KMS-11 (cell line): ENCODE measurements at regions not wholly inside any gene's neighbourhood (a gene's known extent, or its start where the extent isn't known, plus 50 kb on each side); places are given as distances from the start of the nearest gene placed in this dataset.

Source experiments
- H2AFZ ChIP-seq: fragments of 200-600 bp; sonication (generic); 2 replicates; pipeline ENCODE4 v1.6.1; 2016; ENCODE audit warnings: antibody characterized with exemption, mixed run types, low read depth
- H3K27ac ChIP-seq: fragments of 200-600 bp; sonication (generic); 2 replicates; pipeline ENCODE4 v1.6.1; 2016; ENCODE audit warnings: mild to moderate bottlenecking, mixed run types
- H3K27me3 ChIP-seq: fragments of 200-600 bp; sonication (generic); 2 replicates; pipeline ENCODE4 v1.6.1; 2017; ENCODE audit warnings: mild to moderate bottlenecking, low read depth, mixed run types, moderate library complexity; ENCODE audit not compliant: insufficient read depth
- H3K36me3 ChIP-seq: fragments of 200-600 bp; sonication (generic); 2 replicates; pipeline ENCODE4 v1.6.1; 2017; ENCODE audit warnings: mild to moderate bottlenecking, mixed run types; ENCODE audit not compliant: insufficient read depth
- H3K4me1 ChIP-seq: fragments of 200-600 bp; sonication (generic); 2 replicates; pipeline ENCODE4 v1.6.1; 2016; ENCODE audit warnings: mild to moderate bottlenecking, low read depth, mixed run types; ENCODE audit not compliant: poor library complexity, severe bottlenecking
- H3K4me2 ChIP-seq: fragments of 200-600 bp; sonication (generic); 2 replicates; pipeline ENCODE4 v1.7.0; 2016; ENCODE audit warnings: mild to moderate bottlenecking, mixed run types
- H3K4me3 ChIP-seq: fragments of 200-600 bp; sonication (generic); IDR thresholded peaks from 2 replicates; pipeline ENCODE4 v1.6.1; 2017; ENCODE audit warnings: low read depth, low read length, mixed read lengths; ENCODE audit not compliant: insufficient read depth
- H3K79me2 ChIP-seq: fragments of 200-600 bp; sonication (generic); 2 replicates; pipeline ENCODE4 v1.6.1; 2016; ENCODE audit warnings: low read depth, mixed run types; ENCODE audit not compliant: insufficient read depth
- H3K9ac ChIP-seq: fragments of 200-600 bp; sonication (generic); 2 replicates; pipeline ENCODE4 v1.6.1; 2016; ENCODE audit warnings: mild to moderate bottlenecking, mixed run types
- H4K20me1 ChIP-seq: fragments of 200-600 bp; sonication (generic); 2 replicates; pipeline ENCODE4 v1.6.1; 2016; ENCODE audit warnings: mild to moderate bottlenecking, mixed run types; ENCODE audit not compliant: insufficient read depth
- TF ChIP-seq, protein P1 (sequence below): fragments of 200-600 bp; sonication (generic); conservative IDR thresholded peaks from 2 replicates; pipeline ENCODE4 v1.6.1; 2017; ENCODE audit warnings: low read depth, mild to moderate bottlenecking, antibody characterized with exemption, low read length, moderate library complexity, mixed read lengths

DNA sequence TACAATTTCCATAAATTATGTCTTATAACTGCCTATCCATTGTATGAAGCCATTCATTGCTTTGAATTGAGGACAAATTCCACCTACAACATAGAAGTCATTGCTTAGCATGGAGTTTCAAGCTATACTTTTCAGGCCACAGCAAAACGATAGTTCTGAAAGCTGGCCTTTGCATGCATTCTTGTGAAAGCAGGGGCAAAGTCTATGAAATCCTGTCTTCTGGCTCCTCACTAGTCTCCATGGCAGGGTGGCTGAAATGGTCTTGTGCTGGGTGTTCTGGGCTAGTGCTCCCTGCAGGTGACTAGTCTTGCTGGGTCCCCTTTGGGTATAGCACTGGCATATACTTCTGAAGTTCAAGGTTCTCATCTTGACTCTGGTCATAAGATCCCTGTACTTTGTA is 353.9 kb upstream of the ZNF608 start:
- H3K36me3 ChIP-seq = no peaks in the 10 kb centered on the region
- no peak overlapping the region for H3K9ac ChIP-seq
- no peak overlapping the region for H3K4me2 ChIP-seq
- no peaks in the 10 kb centered on the region for H3K27me3 ChIP-seq
- no peaks in the 10 kb centered on the region for H4K20me1 ChIP-seq
- no peaks in the 10 kb centered on the region for H3K79me2 ChIP-seq
- H3K4me3 ChIP-seq = no peak overlapping the region
- TF ChIP-seq, protein P1, sequence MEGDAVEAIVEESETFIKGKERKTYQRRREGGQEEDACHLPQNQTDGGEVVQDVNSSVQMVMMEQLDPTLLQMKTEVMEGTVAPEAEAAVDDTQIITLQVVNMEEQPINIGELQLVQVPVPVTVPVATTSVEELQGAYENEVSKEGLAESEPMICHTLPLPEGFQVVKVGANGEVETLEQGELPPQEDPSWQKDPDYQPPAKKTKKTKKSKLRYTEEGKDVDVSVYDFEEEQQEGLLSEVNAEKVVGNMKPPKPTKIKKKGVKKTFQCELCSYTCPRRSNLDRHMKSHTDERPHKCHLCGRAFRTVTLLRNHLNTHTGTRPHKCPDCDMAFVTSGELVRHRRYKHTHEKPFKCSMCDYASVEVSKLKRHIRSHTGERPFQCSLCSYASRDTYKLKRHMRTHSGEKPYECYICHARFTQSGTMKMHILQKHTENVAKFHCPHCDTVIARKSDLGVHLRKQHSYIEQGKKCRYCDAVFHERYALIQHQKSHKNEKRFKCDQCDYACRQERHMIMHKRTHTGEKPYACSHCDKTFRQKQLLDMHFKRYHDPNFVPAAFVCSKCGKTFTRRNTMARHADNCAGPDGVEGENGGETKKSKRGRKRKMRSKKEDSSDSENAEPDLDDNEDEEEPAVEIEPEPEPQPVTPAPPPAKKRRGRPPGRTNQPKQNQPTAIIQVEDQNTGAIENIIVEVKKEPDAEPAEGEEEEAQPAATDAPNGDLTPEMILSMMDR = no peak
- H3K27ac ChIP-seq = no peak overlapping the region
- H3K4me1 ChIP-seq = no peaks in the 10 kb centered on the region
- no peak overlapping the region for H2AFZ ChIP-seq

GRCh38 chr5:125100951-125101350 is 354.5 kb upstream of the ZNF608 start:
- Histone ChIP-seq H2AFZ (no peak overlapping the region), H3K9ac (no peak overlapping the region), H4K20me1 (no peaks in the 10 kb centered on the region), H3K27ac (no peak overlapping the region), H3K36me3 (no peaks in the 10 kb centered on the region), H3K4me3 (no peak overlapping the region), H3K4me1 (no peaks in the 10 kb centered on the region), H3K27me3 (no peaks in the 10 kb centered on the region), H3K79me2 (no peaks in the 10 kb centered on the region), H3K4me2 (no peak overlapping the region)
- TF ChIP-seq, protein P1 = no peak

GRCh38 chr5:125103459-125103858 is 357.0 kb upstream of the ZNF608 start:
- Histone ChIP-seq H3K4me3 (no peak overlapping the region), H3K4me2 (no peak overlapping the region), H3K36me3 (no peaks in the 10 kb centered on the region), H3K4me1 (no peaks in the 10 kb centered on the region), H3K79me2 (no peaks in the 10 kb centered on the region), H2AFZ (no peak overlapping the region), H4K20me1 (no peaks in the 10 kb centered on the region), H3K27ac (no peak overlapping the region), H3K27me3 (no peaks in the 10 kb centered on the region), H3K9ac (no peak overlapping the region)
- TF ChIP-seq, protein P1 = no peak

GRCh38 chr5:125106271-125106670 is 359.8 kb upstream of the ZNF608 start:
- H3K9ac ChIP-seq = no peak overlapping the region
- no peak overlapping the region for H3K4me2 ChIP-seq
- H3K36me3 ChIP-seq = no peaks in the 10 kb centered on the region
- H3K4me3 ChIP-seq = no peak overlapping the region
- H3K27ac ChIP-seq = no peak overlapping the region
- H3K4me1 ChIP-seq = no peaks in the 10 kb centered on the region
- H4K20me1 ChIP-seq = no peaks in the 10 kb centered on the region
- no peaks in the 10 kb centered on the region for H3K79me2 ChIP-seq
- TF ChIP-seq, protein P1 = no peak
- H3K27me3 ChIP-seq = no peaks in the 10 kb centered on the region
- no peak overlapping the region for H2AFZ ChIP-seq
